ENCODE measurements at regions not wholly inside any gene's neighbourhood (a gene's known extent, or its start where the extent isn't known, plus 50 kb on each side); places are given as distances from the start of the nearest gene placed in this dataset.

- DNase-seq (ENCODE audit: low read depth), result no peak
- in situ Hi-C loops (cut with HindIII; ENCODE audit: low pct_unique_long_range_greater_than_20kb, low sequenced_read_pairs), result no loop called here
Observed at GRCh38 chr3:110733045-110733444, 338.6 kb upstream of the NECTIN3 start.

DNA sequence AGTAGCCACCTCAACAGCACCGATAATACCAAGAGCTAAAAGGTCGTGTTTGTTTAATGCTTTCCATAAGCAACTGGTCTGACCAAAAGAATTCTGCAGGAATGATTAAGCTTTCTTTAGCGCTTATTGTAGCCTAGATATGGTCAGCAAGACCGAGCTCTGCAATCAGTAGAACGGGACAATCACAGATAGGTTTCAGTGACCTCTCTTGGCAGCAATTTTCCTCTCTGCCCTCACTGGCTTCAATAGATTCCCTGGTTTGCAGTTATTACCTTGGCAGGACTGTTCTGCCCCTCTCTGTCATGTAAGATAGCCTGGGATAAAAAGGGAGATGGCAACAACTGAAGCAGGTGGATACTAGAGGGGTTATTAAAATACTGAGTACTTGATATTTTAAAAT lies 337.1 kb upstream of the NECTIN3 start:
- in situ Hi-C loops (cut with HindIII; ENCODE audit: low pct_unique_long_range_greater_than_20kb, low sequenced_read_pairs), result no loop called here
- no peak for DNase-seq (ENCODE audit: low read depth)

DNA sequence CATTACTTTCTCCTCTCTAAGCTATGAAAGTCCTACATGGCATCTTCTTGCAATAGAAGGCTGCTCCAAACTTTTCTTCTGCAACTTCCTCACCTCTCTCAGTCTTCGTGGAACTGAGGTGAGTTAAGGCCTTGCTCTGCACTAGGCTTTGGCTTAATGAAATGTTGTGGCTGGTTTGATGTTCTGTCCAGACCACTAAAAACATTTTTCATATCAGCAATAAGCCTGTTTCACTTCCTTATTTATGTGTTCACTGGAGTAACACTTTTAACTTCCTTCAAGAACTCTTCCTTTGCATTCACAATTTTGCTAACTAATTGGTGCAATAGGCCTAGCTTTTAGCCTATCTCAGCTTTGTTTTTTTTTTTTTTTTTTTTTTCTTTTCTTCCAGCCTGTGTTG lies 335.3 kb upstream of the NECTIN3 start:
- DNase-seq (ENCODE audit: low read depth), result no peak
- in situ Hi-C loops (cut with HindIII; ENCODE audit: low pct_unique_long_range_greater_than_20kb, low sequenced_read_pairs), result no loop called here

DNA sequence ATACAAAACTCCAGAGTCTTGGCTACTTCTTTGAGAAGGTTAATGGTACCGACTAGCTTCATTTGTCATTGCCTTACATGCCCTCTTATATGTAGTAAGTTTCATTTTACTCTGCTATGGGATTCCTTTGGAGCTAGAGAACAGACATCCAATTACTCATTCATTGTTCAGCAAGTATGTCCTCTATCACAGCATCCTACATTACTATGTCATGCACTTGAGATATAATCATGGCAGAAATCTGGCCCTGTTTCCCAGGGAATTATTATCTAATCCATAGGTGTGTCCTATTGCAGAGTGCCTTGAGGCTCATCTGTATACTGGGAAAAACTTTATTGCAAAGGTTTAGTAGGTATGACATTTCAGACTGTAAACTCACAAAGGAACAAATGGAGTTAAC lies 333.1 kb upstream of the NECTIN3 start:
- no peak for DNase-seq (ENCODE audit: low read depth)

DNA sequence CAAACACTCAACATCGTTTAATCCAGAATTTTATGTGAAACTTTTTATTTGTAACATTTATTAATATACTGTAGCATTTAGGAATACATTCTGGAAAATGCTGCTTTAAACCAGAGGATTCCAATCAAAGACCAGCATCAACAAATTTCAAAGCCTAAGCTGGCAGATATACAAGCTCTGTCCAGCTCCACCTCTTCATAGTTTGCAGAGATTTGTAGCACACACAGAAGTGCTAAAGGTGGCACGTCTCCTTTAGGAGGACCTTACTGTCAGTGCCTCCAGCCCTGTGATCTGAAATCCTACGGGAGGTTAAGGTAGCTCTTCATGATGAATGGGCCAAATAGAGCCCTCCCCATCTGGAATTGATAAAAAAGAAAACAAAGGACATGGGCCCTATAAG lies 329.7 kb upstream of the NECTIN3 start:
- DNase-seq (ENCODE audit: low read depth), result no peak
- in situ Hi-C loops (cut with HindIII; ENCODE audit: low pct_unique_long_range_greater_than_20kb, low sequenced_read_pairs), result no loop called here

More for the DNA sequence above, 333.1 kb upstream of the NECTIN3 start:
- in situ Hi-C loops (cut with HindIII; ENCODE audit: low pct_unique_long_range_greater_than_20kb, low sequenced_read_pairs), result no loop called here

DNA sequence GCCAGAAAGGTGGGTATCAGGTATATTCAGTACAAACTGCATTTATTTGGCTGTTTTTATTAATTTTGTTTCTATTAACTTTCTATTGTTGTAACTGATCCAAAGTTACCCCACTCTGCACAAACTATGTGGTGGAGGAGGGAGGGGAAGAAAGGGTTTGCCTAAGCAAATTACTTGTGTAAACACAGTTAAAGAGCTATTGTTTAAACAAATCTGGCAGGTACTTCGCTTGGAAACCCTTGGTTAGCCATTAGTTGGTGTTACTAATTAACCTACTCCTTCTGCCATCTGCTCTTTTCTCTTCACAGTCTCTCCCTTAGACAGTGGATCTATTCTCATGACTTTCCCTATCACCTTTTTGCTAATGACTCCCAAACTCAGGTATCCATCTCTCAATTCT lies 328.4 kb upstream of the NECTIN3 start:
- peak; percentile 65 for DNase-seq (ENCODE audit: low read depth)
- in situ Hi-C loops (cut with HindIII; ENCODE audit: low pct_unique_long_range_greater_than_20kb, low sequenced_read_pairs), result no loop called here

GRCh38 chr3:110743984-110744383 lies 327.6 kb upstream of the NECTIN3 start:
- in situ Hi-C loops (cut with HindIII; ENCODE audit: low pct_unique_long_range_greater_than_20kb, low sequenced_read_pairs), result no loop called here
- no peak for DNase-seq (ENCODE audit: low read depth)

GRCh38 chr3:110744723-110745122 lies 326.9 kb upstream of the NECTIN3 start:
- in situ Hi-C loops (cut with HindIII; ENCODE audit: low pct_unique_long_range_greater_than_20kb, low sequenced_read_pairs), result no loop called here

GRCh38 chr3:110749006-110749405 lies 322.6 kb upstream of the NECTIN3 start:
- DNase-seq (ENCODE audit: low read depth), result no peak
- in situ Hi-C loops (cut with HindIII; ENCODE audit: low pct_unique_long_range_greater_than_20kb, low sequenced_read_pairs), result no loop called here

More at GRCh38 chr3:110744723-110745122, 326.9 kb upstream of the NECTIN3 start:
- DNase-seq (ENCODE audit: low read depth), result no peak

DNA sequence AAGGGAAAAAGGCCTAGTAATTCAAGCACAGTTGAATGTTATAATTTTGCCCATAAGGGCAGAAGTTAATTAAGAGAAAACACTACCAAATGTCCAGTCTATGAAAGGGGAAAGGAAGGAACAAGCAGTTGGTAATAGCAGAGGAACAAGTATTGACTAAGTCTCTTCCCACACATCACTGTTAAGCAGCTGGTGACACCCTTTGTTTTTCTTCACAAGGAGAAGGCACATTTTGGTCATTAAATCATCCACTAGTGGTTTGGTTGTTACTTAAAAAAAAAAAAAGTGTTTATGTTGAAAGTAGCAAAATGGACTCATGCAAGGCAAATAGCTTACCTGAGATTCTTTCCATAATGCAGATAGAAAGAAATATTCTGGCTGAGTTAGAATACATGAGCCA lies 321.4 kb upstream of the NECTIN3 start:
- in situ Hi-C loops (cut with HindIII; ENCODE audit: low pct_unique_long_range_greater_than_20kb, low sequenced_read_pairs), result no loop called here
- DNase-seq (ENCODE audit: low read depth), result no peak

DNA sequence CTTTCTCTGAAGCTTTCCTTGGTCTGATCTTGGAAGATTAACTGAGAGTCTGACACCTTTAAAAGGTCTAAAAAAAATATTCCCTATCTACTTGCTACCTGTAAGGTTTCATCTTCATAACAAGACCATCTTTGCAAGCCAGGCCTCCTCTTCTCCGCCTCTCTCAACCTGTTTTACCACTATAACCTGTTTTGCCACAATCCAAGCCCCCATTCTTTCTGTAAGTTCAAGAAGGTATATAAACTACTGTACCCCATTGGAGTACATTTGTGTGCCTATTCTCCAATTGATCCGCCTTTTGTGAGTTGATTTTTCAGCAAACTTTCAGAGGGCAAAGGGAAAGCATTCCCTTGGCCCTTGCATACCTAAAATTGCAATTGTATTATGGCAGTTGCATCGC lies 319.3 kb upstream of the NECTIN3 start:
- in situ Hi-C loops (cut with HindIII; ENCODE audit: low pct_unique_long_range_greater_than_20kb, low sequenced_read_pairs), result no loop called here
- no peak for DNase-seq (ENCODE audit: low read depth)

DNA sequence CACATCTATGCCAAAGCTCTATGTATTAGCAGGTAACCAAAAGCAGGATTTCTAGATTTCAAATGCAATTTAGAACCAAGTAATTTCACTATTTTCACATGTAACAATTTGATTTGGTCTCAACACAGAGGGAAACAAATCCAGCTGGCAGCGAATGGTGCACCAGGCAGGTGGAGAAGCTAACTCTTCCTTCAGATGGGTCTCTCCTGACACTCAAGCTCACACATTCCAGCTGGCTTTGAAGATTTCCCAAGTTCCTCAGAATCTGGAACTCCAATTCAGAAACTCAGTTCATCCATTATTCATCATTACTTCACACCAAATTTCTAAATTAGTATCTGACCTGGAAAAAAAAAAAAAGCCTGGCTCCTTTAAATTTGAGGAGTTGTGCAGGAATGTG lies 318.1 kb upstream of the NECTIN3 start:
- in situ Hi-C loops (cut with HindIII; ENCODE audit: low pct_unique_long_range_greater_than_20kb, low sequenced_read_pairs), result no loop called here
- DNase-seq (ENCODE audit: low read depth), result no peak

DNA sequence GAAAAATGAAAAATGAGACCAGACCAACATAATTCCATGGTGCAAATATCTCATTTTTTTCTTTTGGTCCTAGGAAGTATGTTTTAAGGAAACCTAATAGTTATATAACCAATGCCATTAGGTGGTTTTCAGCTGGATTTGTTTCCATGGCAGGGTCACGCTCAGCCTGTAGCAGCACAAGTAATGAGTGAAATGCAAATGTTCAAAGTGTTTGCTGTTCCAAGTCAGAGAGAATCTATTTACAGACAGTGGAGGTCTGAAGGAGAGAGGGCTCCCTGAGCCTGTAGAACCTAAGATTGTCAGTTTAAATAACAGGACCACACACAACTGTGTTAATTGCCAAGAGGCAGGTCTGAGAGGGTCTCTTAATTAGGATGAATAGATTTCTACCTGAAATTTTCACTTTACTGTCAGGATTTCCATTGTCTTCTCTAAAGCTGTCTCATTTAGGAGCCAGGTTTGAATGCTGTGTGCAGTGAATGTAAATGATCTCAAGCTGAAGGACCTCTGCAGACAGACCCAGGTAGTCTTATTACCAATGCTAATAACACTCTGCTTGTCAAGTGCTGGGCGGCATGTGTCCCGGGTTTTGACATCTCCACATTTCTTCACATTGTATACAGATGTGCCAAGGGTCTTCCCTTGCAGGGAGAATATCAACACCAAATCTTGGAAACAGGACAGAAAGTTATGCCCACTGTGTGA lies 317.3 kb upstream of the NECTIN3 start:
- in situ Hi-C loops (cut with HindIII; ENCODE audit: low pct_unique_long_range_greater_than_20kb, low sequenced_read_pairs), result no loop called here

GRCh38 chr3:110755345-110755744 lies 316.3 kb upstream of the NECTIN3 start:
- in situ Hi-C loops (cut with HindIII; ENCODE audit: low pct_unique_long_range_greater_than_20kb, low sequenced_read_pairs), result no loop called here
- DNase-seq (ENCODE audit: low read depth), result no peak

More for the DNA sequence above, 317.3 kb upstream of the NECTIN3 start:
- DNase-seq (ENCODE audit: low read depth), result no peak

- DNase-seq (ENCODE audit: low read depth), result no peak
- in situ Hi-C loops (cut with HindIII; ENCODE audit: low pct_unique_long_range_greater_than_20kb, low sequenced_read_pairs), result no loop called here
Observed at GRCh38 chr3:110756705-110757104, 314.9 kb upstream of the NECTIN3 start.

DNA sequence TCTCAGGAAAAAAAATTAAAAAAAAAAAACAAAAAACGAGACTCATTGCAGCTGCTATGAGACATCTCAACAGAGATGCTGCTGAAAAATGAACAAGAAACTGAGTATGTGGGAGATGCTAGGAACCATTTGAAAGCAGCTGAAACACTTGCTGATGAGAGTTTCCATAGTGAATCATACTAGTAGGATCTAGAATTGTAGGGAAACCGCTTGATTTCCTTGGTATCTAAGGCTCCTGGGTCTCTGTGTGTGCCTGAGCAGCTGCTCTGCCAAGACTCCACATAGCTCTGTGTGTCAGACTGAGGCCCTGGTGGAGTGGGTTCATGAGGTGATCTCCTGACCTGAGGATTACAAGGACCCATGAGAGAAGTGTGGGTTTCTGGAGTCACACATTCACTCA lies 313.4 kb upstream of the NECTIN3 start:
- in situ Hi-C loops (cut with HindIII; ENCODE audit: low pct_unique_long_range_greater_than_20kb, low sequenced_read_pairs), result no loop called here
- DNase-seq (ENCODE audit: low read depth), result no peak

DNA sequence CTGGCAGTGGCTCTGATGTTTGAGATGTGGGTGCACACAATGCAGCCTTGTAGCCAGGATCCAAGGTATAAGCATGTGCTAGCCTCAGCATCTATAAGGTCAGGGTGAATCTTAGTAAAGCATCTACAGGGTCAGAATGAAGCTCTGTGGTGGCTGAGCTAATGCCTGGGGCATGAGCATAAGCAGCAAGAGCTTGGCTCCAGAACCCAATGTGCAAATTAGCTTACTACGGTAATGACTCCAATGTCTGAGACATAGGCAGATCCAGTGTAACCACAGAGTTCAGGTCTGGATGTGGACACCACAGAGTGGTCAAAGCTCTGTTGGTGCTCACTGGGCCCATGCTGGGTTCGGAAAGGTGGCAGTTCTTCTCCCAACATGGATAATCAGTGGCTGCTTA lies 304.5 kb upstream of the NECTIN3 start:
- in situ Hi-C loops (cut with HindIII; ENCODE audit: low pct_unique_long_range_greater_than_20kb, low sequenced_read_pairs), result no loop called here
- DNase-seq (ENCODE audit: low read depth), result no peak

GRCh38 chr3:110767838-110768237 lies 303.8 kb upstream of the NECTIN3 start:
- in situ Hi-C loops (cut with HindIII; ENCODE audit: low pct_unique_long_range_greater_than_20kb, low sequenced_read_pairs), result no loop called here
- DNase-seq (ENCODE audit: low read depth), result no peak

- no peak for DNase-seq (ENCODE audit: low read depth)
- in situ Hi-C loops (cut with HindIII; ENCODE audit: low pct_unique_long_range_greater_than_20kb, low sequenced_read_pairs), result no loop called here
Observed at GRCh38 chr3:110773413-110773954, 298.1 kb upstream of the NECTIN3 start.

Measured in Caki2 (cell line).